ENCODE measurements at regions not wholly inside any gene's neighbourhood (a gene's known extent, or its start where the extent isn't known, plus 50 kb on each side); places are given as distances from the start of the nearest gene placed in this dataset.

- DNase-seq: no peak
These were observed 228.2 kb downstream of the TBL1XR1 start for GRCh38 chr3:176969066-176969465.

GRCh38 chr3:176968631-176969030, 228.7 kb downstream of the TBL1XR1 start:
- DNase-seq: no peak

DNA sequence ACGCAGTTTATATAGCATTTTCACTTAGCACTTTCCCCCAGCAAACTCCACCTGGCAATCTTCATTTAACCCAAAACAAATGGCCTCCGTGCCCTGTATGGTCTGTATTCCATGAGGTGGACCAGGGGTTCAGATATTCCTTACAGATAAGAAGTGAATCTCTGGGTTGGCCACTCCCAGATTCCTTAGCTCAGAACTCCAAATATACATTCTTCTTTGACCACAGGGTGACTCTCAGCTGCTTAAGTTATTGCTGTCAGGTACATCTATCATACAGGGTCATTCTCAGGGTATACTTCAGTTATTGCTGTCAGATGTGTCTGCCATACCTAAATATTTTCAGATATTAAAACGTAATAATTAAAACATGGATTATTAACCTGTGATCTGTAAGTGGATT, 229.8 kb downstream of the TBL1XR1 start:
- DNase-seq: no peak

DNA sequence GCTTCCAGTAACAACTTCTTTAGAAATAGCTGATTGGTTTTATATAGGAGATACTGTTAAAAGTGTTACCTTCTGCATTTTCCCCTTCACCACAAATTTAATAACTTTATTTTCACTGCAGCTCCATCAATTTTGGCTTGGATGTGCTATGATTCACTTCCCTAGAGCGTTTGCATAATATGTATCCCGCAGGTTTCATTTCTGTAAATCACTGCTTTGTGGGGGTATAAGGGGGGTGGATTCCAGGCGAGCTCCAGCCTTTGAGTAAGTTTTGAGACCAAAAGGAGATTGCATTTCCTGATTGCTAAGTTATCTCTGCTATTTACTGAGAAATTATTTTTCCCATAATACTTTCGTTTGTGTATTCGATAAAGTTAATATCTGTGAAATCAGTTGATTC, 232.6 kb downstream of the TBL1XR1 start:
- no peak for DNase-seq

DNA sequence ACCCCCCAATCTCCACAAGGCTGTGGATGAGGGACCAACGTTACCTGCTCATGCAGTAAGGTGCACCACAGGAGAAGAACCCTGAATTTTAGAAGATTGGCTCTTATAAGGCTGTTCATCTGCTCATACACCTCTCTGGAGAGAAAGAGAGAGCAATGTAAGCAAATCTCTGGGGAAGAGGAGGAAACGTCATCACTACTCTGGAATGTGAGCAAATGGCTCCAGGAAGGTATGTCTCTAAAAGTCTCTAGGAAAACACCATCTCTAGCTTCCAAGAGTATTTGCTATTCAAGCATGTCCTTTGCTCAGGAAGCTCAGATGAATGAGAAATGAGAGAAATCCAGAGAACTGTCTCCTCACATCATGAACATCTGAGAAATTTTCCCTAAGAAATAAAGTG, 235.4 kb downstream of the TBL1XR1 start:
- DNase-seq: no peak

GRCh38 chr3:176959867-176960266, 237.4 kb downstream of the TBL1XR1 start:
- DNase-seq: no peak

GRCh38 chr3:176958560-176958959, 238.7 kb downstream of the TBL1XR1 start:
- DNase-seq: no peak

DNA sequence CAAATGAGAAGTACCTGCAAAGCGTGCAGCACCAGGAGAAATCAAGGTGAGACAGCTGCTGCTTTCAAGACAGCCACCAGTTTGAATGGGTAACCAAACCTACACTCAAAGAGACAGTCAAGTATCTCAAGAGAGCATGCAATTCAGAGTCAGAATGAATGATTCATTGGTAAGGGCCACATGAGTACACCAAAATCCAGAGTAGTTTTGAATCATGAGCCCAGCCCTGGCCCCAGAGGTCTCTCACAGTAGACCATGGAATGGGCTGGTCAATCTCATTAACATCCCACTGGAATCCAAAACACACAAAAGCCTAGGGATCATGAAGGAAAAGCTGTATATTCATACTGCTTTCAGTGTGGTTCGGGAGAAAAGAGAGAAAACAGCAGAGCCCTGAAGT, 242.8 kb downstream of the TBL1XR1 start:
- DNase-seq: no peak

- DNase-seq: no peak
These were observed 243.9 kb downstream of the TBL1XR1 start for GRCh38 chr3:176953106-176954060.

DNA sequence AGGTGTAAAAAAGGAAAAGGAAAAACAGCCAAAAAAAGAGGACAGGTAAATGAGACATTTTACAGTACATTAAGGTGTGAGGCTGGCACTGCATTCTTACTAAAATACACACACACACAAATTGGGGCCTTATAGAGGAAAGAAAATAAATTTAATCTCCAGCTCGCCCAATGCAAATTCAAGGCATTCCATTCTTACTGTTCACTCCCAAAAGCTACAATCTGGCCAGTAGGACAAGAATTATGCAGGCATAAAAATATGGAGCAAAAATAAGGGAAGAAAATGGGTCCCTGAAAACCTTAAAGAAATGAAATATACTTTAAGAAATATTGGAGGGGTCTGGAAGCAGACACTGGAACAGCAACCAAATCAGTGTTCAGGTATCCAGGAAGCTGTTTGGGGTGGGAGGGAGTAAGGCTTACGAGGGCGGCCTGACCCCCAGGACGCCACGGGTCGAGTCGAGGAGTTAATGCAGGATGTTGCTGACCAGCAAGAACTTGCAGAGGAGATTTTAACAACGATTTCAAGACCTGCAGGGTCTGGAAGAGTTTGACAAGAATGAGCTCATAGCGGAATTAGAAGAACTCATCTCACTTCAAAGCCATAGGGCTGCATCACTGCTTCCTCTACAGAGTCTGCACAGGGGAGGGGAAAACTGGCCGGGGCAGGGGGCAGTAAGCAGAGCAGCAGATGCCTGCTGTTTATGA, 245.5 kb downstream of the TBL1XR1 start:
- no peak for DNase-seq

DNA sequence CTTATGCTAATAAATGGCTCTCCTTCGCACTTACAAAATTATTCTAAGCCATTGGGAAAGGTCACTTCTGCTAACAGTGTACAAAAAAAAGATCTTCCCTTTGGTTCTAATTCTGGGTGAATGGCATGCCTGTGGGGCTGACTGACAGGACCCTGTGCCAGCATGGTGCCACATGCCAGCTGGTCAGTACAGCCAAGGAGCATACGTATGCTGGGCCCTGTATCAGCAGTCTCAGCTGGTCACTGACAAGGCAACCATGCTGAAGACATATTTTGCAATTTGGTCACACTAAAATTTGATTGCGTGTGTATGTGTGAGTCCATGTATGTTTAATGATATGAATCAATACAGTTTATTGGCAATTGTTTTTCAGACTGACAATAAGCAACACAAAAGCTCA, 246.1 kb downstream of the TBL1XR1 start:
- DNase-seq: no peak

- DNase-seq: no peak
These were observed 246.5 kb downstream of the TBL1XR1 start for GRCh38 chr3:176950743-176951142.

DNA sequence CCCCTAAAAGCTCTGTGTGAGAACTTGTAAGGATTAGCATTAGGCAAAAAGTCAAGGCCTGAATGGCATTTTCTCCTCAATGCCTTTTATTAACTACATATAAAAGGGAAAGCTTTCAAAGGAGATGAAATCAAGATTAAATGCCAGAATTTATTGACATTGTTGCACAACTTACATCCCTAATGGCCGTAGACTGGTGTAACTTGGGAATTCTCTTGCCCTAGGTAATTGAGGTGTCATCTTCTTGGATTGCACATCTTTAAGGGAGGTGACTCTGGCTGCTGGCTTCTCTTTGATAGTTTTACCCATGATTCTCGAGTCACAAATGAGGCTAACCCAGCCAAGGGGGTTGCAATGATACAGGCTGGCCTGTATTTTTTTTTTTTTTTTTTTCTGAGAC, 249.1 kb downstream of the TBL1XR1 start:
- no peak for DNase-seq

GRCh38 chr3:176946202-176946601, 251.1 kb downstream of the TBL1XR1 start:
- no peak for DNase-seq

GRCh38 chr3:176942305-176942704, 255.0 kb downstream of the TBL1XR1 start:
- no peak for DNase-seq

- no peak for DNase-seq
These were observed 255.6 kb downstream of the TBL1XR1 start for GRCh38 chr3:176941689-176942088.

GRCh38 chr3:176939022-176939817, 258.1 kb downstream of the TBL1XR1 start:
- peak; percentile 14 for DNase-seq

- DNase-seq: no peak
These were observed 259.3 kb downstream of the TBL1XR1 start for GRCh38 chr3:176937994-176938393.

- no peak for DNase-seq
These were observed 259.7 kb downstream of the TBL1XR1 start for GRCh38 chr3:176937541-176937940.

GRCh38 chr3:176935194-176935888, 261.9 kb downstream of the TBL1XR1 start:
- no peak for DNase-seq

DNA sequence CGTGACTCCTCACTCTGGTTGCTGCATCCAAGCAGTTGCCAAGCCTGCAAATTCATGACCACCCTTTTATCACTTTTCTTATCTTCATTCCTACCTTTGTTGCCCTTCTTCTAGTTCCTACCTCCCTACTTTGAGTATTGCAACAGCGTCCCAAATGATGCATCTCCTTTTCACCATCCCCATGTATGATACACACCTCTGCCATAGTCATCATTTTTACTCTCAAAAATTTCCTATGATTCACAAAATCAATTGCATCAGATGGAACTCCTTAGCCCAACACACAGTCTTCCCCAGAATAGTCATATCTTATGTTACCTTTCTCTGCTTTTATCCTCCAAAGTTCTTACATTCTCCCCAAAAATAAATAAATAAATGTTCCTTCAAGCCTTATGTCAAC, 262.6 kb downstream of the TBL1XR1 start:
- no peak for DNase-seq

- no peak for DNase-seq
These were observed 263.6 kb downstream of the TBL1XR1 start for GRCh38 chr3:176933704-176934103.

DNA sequence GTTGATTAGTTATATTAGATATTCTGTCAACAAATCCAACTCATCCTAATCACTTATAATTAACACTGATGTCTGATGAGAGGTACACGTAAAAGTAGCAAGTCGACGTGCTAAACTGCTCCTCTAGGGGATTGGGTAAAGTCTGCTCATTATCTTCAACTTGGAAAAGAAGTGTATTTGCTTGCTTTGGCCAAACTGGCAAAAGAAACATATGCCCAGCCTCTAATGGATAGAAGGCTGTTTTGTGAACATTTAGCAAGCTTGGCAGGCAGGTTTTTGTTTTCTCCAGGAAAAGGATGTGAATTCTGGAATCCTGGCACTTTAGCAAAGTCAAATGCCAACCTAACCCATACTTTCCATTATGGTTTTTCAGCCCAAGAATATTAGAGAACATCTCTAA, 264.8 kb downstream of the TBL1XR1 start:
- no peak for DNase-seq
